ENCODE measurements at regions not wholly inside any gene's neighbourhood (a gene's known extent, or its start where the extent isn't known, plus 50 kb on each side); places are given as distances from the start of the nearest gene placed in this dataset.

GRCh38 chr13:70941454-70941853 is 833.2 kb upstream of the KLHL1 start:
- TF ChIP-seq ZXDB (tag by site-specific recombination; IDR thresholded peaks at IDR 0.05) (no peak), CTCF (tag by site-specific recombination; IDR thresholded peaks at IDR 0.05) (no peak), KLF9 (tag by site-specific recombination; IDR thresholded peaks at IDR 0.05; ENCODE audit: low read depth) (no peak)

All from HEK293 (cell line).